ENCODE measurements at regions not wholly inside any gene's neighbourhood (a gene's known extent, or its start where the extent isn't known, plus 50 kb on each side); places are given as distances from the start of the nearest gene placed in this dataset.

DNA sequence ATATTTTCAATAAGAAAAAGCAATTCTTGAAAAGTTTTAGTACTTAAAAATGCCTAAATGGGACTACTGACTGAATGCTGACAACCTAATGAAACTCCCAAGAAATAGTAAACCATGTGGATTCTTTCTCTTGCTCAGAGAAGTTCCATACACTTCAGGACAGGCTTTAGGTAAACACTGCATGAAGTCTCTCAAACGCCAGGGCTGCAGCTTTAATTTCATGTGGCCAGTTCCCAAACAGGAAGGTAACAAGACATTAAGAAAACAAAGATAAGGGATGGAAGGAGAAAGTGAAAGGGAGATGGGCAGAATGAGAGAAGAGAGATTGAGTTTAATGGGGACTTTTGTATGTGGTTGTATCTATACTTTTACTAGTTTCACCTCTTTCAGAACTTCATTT is 734.7 kb upstream of the PKDCC start:
- H3K4me3 ChIP-seq (ENCODE audit: low read depth, low read length), result no peak overlapping the region
- TF ChIP-seq, protein P1, sequence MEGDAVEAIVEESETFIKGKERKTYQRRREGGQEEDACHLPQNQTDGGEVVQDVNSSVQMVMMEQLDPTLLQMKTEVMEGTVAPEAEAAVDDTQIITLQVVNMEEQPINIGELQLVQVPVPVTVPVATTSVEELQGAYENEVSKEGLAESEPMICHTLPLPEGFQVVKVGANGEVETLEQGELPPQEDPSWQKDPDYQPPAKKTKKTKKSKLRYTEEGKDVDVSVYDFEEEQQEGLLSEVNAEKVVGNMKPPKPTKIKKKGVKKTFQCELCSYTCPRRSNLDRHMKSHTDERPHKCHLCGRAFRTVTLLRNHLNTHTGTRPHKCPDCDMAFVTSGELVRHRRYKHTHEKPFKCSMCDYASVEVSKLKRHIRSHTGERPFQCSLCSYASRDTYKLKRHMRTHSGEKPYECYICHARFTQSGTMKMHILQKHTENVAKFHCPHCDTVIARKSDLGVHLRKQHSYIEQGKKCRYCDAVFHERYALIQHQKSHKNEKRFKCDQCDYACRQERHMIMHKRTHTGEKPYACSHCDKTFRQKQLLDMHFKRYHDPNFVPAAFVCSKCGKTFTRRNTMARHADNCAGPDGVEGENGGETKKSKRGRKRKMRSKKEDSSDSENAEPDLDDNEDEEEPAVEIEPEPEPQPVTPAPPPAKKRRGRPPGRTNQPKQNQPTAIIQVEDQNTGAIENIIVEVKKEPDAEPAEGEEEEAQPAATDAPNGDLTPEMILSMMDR (IDR thresholded peaks at IDR 0.05; ENCODE audit: insufficient read depth, low read depth, low read length, missing control alignments), result no peak
- DNase-seq (ENCODE audit: low read depth), result no peak

DNA sequence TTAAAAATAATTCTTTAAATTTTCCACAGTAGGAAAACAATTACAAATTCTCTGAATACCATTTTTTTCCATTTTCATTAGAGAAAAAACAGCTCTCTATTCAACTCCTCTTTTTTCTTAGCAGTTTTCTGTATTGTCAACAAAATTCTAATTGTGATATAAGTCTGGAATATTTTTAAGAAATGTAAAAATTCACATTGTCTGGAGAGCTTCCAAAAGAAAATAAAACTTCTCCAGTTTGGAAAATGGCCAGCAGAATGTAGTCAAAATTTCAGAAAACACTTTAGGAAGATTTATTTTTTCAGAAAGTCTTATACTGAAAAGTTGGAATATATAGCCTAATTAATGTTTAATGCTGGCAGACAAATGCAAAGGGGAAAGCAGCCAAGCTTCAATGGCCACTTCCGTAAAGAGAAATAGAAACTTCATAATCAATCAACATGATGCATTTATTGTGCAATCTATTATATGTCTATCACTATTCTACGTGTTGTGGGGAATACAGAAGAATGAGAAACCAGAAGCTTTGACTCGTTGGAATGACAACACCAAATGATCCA is 733.2 kb upstream of the PKDCC start:
- no peak overlapping the region for H3K4me3 ChIP-seq (ENCODE audit: low read depth, low read length)
- TF ChIP-seq, protein P1 (IDR thresholded peaks at IDR 0.05; ENCODE audit: insufficient read depth, low read depth, low read length, missing control alignments), result no peak
- no peak for DNase-seq (ENCODE audit: low read depth)

DNA sequence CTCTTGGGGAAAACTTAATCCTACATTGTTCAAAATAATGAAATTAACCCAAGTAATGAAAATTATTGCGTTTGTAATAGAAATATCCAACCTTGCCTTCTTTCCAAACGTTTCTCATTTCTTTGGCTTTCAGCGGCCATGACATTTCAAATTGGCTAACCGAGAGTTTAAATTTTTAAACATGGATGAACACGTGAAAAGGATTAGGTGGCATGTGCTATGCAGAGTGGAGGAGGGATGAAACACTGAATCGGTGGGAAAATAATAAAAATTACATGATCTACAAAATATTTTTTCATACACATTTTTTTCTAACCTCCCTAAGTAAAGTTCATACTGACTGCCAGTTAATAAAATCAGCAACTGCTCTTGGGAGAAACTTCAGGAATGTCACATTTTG is 728.4 kb upstream of the PKDCC start:
- TF ChIP-seq, protein P1 (IDR thresholded peaks at IDR 0.05; ENCODE audit: insufficient read depth, low read depth, low read length, missing control alignments), result no peak
- H3K4me3 ChIP-seq (ENCODE audit: low read depth, low read length), result no peak overlapping the region
- DNase-seq (ENCODE audit: low read depth), result no peak

DNA sequence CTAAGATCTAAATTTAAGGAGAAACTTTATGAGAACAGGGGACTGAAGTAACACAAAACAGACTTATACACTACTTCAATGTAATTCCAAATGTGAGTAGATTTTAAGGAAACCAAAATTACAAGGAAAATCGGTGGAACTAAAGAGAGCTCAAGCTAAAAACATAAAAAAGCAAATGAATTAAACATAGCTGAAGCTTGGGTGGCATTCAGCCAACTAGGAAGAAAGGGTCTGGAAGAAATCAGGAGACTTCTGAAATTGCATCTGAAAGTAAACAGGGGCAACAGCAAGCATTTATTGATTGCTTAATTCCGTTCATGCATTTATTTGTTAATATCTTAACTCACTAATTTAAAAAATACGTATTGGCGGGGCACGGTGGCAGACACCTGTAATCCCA is 727.3 kb upstream of the PKDCC start:
- no peak for DNase-seq (ENCODE audit: low read depth)
- H3K4me3 ChIP-seq (ENCODE audit: low read depth, low read length), result no peak overlapping the region
- TF ChIP-seq, protein P1 (IDR thresholded peaks at IDR 0.05; ENCODE audit: insufficient read depth, low read depth, low read length, missing control alignments), result no peak

DNA sequence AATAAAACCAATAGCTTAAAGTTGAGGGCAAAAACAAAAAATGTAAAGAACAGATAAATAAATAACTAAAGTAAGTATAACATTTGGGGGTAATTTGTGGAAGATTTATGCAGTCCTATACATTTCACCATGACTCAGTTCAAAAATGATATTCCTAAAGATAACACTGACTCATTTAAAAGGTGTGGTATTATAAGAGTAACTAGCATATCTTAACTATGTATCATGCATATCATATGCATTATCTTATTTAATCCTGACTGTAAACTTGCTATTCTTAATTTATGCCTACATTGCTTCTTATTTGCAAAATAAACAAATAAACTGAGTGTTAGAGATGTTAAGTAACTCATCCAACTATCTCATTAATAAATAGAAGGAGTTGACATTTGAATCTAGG is 726.5 kb upstream of the PKDCC start:
- DNase-seq (ENCODE audit: low read depth), result no peak

DNA sequence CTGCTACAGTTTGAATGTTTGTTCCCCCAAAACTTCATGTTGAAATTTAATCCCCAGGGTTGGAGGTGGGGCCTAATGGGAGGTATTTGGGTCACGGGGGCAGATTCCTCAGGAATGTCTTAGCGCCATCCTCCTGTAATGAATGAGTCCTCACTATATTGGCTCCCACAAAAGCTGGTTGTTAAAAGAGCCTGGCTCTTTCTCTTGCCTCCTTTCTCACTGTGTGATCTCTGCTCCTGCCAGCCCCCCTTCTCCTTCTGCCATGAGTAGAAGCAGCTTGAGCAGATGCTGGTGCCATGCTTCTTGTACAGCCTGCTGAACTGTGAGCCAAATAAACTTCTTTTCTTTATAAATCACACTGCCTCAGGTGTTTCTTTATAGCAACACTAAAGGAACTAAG is 721.0 kb upstream of the PKDCC start:
- H3K4me3 ChIP-seq (ENCODE audit: low read depth, low read length), result no peak overlapping the region
- TF ChIP-seq, protein P1 (IDR thresholded peaks at IDR 0.05; ENCODE audit: insufficient read depth, low read depth, low read length, missing control alignments), result no peak
- no peak for DNase-seq (ENCODE audit: low read depth)

More for the DNA sequence above, 726.5 kb upstream of the PKDCC start:
- TF ChIP-seq, protein P1 (IDR thresholded peaks at IDR 0.05; ENCODE audit: insufficient read depth, low read depth, low read length, missing control alignments), result no peak
- H3K4me3 ChIP-seq (ENCODE audit: low read depth, low read length), result no peak overlapping the region

DNA sequence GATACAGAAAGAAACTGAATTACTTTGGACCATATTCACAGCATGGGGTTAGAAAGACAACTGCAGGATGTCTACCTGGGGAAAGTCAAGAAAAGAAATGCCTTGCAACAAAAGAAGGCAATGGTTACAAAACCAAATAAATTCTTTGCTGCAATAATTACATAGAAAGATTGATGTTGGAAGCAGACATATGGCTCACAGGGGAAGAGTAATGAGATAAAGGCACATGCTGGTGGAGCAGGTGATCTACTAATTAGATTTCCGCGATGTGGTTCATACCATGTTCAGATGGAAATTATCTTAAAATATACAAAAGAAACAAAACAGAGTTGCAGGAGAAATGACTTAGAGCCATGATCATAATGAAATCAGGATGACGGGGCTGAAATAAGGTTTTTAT is 718.8 kb upstream of the PKDCC start:
- no peak overlapping the region for H3K4me3 ChIP-seq (ENCODE audit: low read depth, low read length)
- no peak for DNase-seq (ENCODE audit: low read depth)
- TF ChIP-seq, protein P1 (IDR thresholded peaks at IDR 0.05; ENCODE audit: insufficient read depth, low read depth, low read length, missing control alignments), result no peak

Data from GM12865 (cell line).